AG09309 (cell line): ENCODE measurements at regions not wholly inside any gene's neighbourhood (a gene's known extent, or its start where the extent isn't known, plus 50 kb on each side); places are given as distances from the start of the nearest gene placed in this dataset.

Experiments used
- DNase-seq: peaks from one replicate; pipeline ENCODE4 v3.0.0-alpha.2; 2010; ENCODE audit warnings: low read depth
- H3K4me3 ChIP-seq: 2 replicates; pipeline ENCODE4 v1.5.1; 2011; ENCODE audit warnings: mild to moderate bottlenecking, low read depth, low read length, moderate library complexity; ENCODE audit not compliant: control insufficient read depth
- TF ChIP-seq, protein P1 (sequence below): IDR thresholded peaks from 2 replicates; pipeline ENCODE4 v1.5.1; 2011; ENCODE audit warnings: mild to moderate bottlenecking, low read depth, low read length, inconsistent platforms; ENCODE audit not compliant: insufficient read depth, control insufficient read depth; ENCODE audit errors: missing control alignments

DNA sequence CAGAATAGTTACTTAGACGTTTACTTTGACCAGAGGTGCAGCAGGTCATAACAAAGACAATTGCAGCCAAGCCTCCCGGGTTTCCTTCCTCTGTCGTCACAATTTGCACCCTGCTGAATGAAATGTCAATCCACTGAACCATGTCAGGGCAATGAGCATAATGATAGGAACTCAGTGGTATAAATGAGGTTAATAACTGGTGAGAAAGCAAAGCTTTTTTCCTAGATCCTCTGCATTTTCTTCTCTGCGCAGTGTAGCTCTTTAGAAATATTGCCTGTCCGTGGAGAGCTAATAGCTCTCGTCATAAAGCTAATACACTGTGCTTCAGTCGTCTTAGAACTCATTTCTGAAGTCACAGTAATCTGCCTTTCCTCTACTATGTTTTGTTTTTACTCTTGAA is 1960.1 kb upstream of the ADGRL3 start:
- TF ChIP-seq, protein P1, sequence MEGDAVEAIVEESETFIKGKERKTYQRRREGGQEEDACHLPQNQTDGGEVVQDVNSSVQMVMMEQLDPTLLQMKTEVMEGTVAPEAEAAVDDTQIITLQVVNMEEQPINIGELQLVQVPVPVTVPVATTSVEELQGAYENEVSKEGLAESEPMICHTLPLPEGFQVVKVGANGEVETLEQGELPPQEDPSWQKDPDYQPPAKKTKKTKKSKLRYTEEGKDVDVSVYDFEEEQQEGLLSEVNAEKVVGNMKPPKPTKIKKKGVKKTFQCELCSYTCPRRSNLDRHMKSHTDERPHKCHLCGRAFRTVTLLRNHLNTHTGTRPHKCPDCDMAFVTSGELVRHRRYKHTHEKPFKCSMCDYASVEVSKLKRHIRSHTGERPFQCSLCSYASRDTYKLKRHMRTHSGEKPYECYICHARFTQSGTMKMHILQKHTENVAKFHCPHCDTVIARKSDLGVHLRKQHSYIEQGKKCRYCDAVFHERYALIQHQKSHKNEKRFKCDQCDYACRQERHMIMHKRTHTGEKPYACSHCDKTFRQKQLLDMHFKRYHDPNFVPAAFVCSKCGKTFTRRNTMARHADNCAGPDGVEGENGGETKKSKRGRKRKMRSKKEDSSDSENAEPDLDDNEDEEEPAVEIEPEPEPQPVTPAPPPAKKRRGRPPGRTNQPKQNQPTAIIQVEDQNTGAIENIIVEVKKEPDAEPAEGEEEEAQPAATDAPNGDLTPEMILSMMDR = no peak
- H3K4me3 ChIP-seq = no peak overlapping the region
- no peak for DNase-seq

DNA sequence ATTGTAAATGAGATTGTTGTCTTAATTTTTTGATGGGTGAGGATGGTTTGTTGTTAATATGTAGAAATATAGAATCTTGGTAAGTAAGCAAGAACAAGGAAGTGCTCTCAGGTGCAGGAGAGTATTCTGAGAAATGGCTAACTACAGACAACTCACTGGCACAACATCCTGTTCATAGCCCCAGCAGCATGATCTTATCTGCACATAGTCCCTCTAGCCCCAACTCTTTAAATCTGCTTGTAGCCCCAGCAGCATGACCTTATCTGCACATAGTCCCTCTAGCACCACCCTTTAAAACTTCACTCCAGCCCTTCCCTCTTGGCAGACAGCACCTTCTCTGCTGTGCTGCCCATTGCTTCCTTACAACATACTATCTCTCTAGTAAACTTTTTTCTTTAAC is 1957.1 kb upstream of the ADGRL3 start:
- TF ChIP-seq, protein P1 = no peak
- DNase-seq = no peak

DNA sequence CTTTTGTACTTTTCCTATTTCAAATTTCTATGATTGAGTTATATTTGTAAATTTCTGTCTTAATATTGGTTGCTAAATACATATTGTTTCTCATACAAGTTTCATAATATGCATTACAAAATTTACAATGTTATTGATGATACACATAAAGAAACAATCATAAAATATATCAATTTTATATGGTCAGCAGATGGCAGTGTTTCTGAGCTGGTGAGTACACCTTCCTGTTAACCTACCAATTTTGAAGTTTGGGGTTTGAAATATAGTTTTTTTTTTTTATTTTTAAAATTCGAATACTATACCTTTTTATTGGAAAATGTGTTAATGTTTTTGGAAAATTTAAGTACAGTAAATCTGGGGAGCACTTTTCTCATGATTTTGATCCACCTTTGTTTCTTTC is 1953.1 kb upstream of the ADGRL3 start:
- no peak for DNase-seq
- H3K4me3 ChIP-seq = no peak overlapping the region
- TF ChIP-seq, protein P1 = no peak

More for the DNA sequence above, 1957.1 kb upstream of the ADGRL3 start:
- no peak overlapping the region for H3K4me3 ChIP-seq

DNA sequence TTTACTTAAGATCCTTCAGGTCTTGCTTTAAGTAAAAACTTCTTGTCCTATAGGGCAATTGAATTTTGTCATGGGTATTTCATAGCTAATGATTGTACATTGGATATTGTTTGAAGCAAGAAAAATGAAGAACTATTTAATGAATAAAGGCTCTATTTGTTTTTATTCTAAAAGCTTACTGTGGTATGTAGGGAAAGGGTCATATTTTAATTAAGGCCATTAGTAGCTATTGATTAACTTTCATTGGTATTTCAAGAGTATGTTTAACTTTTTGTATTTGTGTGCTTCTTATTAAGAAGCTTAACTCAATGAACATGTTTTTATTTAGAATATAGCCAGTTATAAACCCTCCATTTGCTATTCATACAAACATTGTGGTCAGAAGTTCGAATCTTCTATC is 1951.8 kb upstream of the ADGRL3 start:
- TF ChIP-seq, protein P1 = no peak
- H3K4me3 ChIP-seq = no peak overlapping the region
- DNase-seq = no peak

DNA sequence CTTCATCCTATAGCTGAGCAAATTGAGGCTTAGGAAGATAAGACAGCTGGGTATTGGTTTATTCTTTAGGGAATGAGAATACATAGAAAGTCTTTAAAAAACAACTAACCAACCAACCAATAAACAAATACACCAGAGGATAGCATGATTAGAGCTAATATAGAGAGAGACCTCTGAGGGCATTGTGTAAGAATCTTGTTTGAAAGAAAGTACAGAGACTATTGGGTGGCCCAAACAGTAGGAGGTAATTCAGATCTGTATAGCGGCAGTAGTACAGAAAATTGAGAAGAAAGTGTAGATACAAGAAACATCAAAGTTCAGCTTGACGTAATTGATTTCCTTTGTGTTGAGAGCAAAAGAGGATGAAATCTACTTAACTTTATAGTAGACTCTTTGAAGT is 1951.0 kb upstream of the ADGRL3 start:
- DNase-seq = no peak
- TF ChIP-seq, protein P1 = no peak
- H3K4me3 ChIP-seq = no peak overlapping the region

DNA sequence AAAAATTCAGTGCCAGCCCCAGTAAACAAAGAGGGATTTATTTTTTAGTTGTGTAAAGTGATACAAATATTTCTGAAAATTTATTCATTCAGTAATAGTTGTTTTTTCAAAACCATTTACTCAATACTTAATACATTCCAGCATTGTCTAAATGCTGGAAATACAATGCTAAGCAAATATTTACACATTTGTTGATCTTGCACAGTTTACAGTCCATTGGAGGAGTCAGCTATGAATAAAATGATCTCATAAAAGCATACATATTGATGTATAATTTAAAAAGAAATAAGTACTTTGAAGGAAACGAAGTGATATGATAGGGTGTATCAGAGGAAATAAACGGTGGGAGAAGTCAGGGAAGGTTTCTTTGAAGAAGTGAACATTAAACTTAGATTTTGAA is 1942.1 kb upstream of the ADGRL3 start:
- no peak overlapping the region for H3K4me3 ChIP-seq
- TF ChIP-seq, protein P1 = no peak
- DNase-seq = no peak

DNA sequence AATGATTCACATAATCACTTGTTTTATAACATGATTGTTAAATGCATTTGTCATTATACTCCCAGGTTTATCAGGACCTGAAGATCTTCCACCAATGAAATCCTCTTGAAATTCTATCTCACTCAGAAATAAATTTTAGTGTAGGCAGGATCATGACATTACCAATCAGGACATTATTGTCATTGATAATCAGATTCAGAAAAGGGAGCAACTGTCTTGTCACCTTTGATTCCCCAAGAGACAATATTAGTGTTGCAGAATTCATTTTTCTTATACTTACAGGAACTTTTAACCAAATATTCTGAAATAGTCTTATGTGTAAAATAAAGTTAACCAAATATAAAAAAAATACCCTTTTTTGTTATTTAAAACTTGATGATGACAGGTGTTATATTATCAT is 1892.5 kb upstream of the ADGRL3 start:
- TF ChIP-seq, protein P1 = no peak
- no peak for DNase-seq
- H3K4me3 ChIP-seq = no peak overlapping the region
